Activated CD8-positive, alpha-beta memory T cell treated with anti-CD3 and anti-CD28 coated beads, Interleukin-2, amount 10 ng/mL, durations not matched to agents 7 days and 5 days (primary cell): ENCODE measurements at regions not wholly inside any gene's neighbourhood (a gene's known extent, or its start where the extent isn't known, plus 50 kb on each side); places are given as distances from the start of the nearest gene placed in this dataset.
A peak's percentile ranks its signal among the peaks of the same experiment; 100 is the strongest.
"Not testable (repeated sequence)": the region's sequence is repeated elsewhere in the genome, so short reads cannot be mapped to it uniquely, and the experiment has no call there.

ENCODE experiments used
- ATAC-seq: fragments of 150-1000 bp; cut with Tn5 transposase; one replicate; pipeline ENCODE4 v1.10.0; 2021; ENCODE audit warnings: moderate library complexity
- CTCF ChIA-PET: fragments of 350-600 bp; sonication (Branson Sonifier 250); formaldehyde crosslinking; loops from one replicate; lab custom pipeline; 2021; ENCODE audit warnings: antibody characterized with exemption; lab: Charles Lee
- DNase-seq: peaks from one replicate; pipeline ENCODE4 v3.0.0-alpha.2; 2020
- H3K27ac Mint-ChIP-seq: one replicate; pipeline ENCODE4 v1.8.0; 2021; ENCODE audit warnings: mild to moderate bottlenecking, mixed read lengths
- H3K27me3 Mint-ChIP-seq: one replicate; pipeline ENCODE4 v1.8.0; 2021; ENCODE audit warnings: mixed read lengths
- H3K36me3 Mint-ChIP-seq: one replicate; pipeline ENCODE4 v1.8.0; 2021; ENCODE audit warnings: mild to moderate bottlenecking, mixed read lengths
- H3K4me1 Mint-ChIP-seq: one replicate; pipeline ENCODE4 v1.8.0; 2021; ENCODE audit warnings: mixed read lengths
- H3K4me3 Mint-ChIP-seq: one replicate; pipeline ENCODE4 v1.8.0; 2021; ENCODE audit warnings: mild to moderate bottlenecking, moderate library complexity, mixed read lengths
- H3K9me3 Mint-ChIP-seq: one replicate; pipeline ENCODE4 v1.8.0; 2022; ENCODE audit warnings: low read depth, mixed read lengths

- no peaks in the 10 kb centered on the region for H3K4me1 Mint-ChIP-seq
- H3K27me3 Mint-ChIP-seq: no peaks in the 10 kb centered on the region
- DNase-seq: no peak
- H3K4me3 Mint-ChIP-seq: no peak overlapping the region
- no peak for ATAC-seq
- no peak overlapping the region for H3K27ac Mint-ChIP-seq
- H3K36me3 Mint-ChIP-seq: no peaks in the 10 kb centered on the region
- CTCF ChIA-PET: interaction anchor here (1.2 kb wide), 1 partner anchor 11 kb away, joined by 3 read pairs; no protein-coding TSS in a partner anchor
- H3K9me3 Mint-ChIP-seq: no peaks in the 10 kb centered on the region
Measured at GRCh38 chr3:8406479-8406878, 95.1 kb upstream of the LMCD1 start.

GRCh38 chr3:8413337-8413926 lies 88.2 kb upstream of the LMCD1 start:
- CTCF ChIA-PET: interaction anchor here (5.7 kb wide), 1 partner anchor 88 kb away, joined by 67 read pairs; no protein-coding TSS in a partner anchor
- DNase-seq (no peak), ATAC-seq (no peak)
- no peaks in the 10 kb centered on the region for H3K36me3 Mint-ChIP-seq
- no peaks in the 10 kb centered on the region for H3K4me1 Mint-ChIP-seq
- H3K4me3 Mint-ChIP-seq: no peak overlapping the region
- H3K27me3 Mint-ChIP-seq: no peaks in the 10 kb centered on the region
- no peak overlapping the region for H3K27ac Mint-ChIP-seq
- H3K9me3 Mint-ChIP-seq: no peaks in the 10 kb centered on the region

GRCh38 chr3:8416965-8417364 lies 84.7 kb upstream of the LMCD1 start:
- Mint-ChIP-seq H3K4me3 (no peak overlapping the region), H3K9me3 (no peaks in the 10 kb centered on the region), H3K4me1 (no peaks in the 10 kb centered on the region), H3K27ac (peak overlapping the region; percentile 63), H3K27me3 (no peaks in the 10 kb centered on the region), H3K36me3 (no peaks in the 10 kb centered on the region)
- no peak for DNase-seq
- ATAC-seq: no peak
- CTCF ChIA-PET: interaction anchor here (0.6 to 5.7 kb wide), 16 partner anchors 8 to 1865 kb away, joined by 3 to 67 read pairs (median 4); no protein-coding TSS in a partner anchor

- no peaks in the 10 kb centered on the region for H3K36me3 Mint-ChIP-seq
- CTCF ChIA-PET: no interaction called here
- ATAC-seq: no peak
Measured at GRCh38 chr3:8420612-8421011, 81.0 kb upstream of the LMCD1 start.

GRCh38 chr3:8421267-8421666 lies 80.4 kb upstream of the LMCD1 start:
- CTCF ChIA-PET: no interaction called here
- Mint-ChIP-seq H3K9me3 (no peaks in the 10 kb centered on the region), H3K27ac (no peak overlapping the region), H3K27me3 (no peaks in the 10 kb centered on the region), H3K4me1 (no peaks in the 10 kb centered on the region), H3K36me3 (no peaks in the 10 kb centered on the region), H3K4me3 (no peak overlapping the region)
- DNase-seq: no peak
- no peak for ATAC-seq

More at GRCh38 chr3:8420612-8421011, 81.0 kb upstream of the LMCD1 start:
- Mint-ChIP-seq H3K4me1 (no peaks in the 10 kb centered on the region), H3K9me3 (no peaks in the 10 kb centered on the region), H3K27me3 (no peaks in the 10 kb centered on the region), H3K4me3 (no peak overlapping the region), H3K27ac (no peak overlapping the region)
- no peak for DNase-seq

GRCh38 chr3:8421711-8422110 lies 79.9 kb upstream of the LMCD1 start:
- Mint-ChIP-seq H3K9me3 (no peaks in the 10 kb centered on the region), H3K36me3 (no peaks in the 10 kb centered on the region), H3K27ac (no peak overlapping the region), H3K4me3 (no peak overlapping the region), H3K4me1 (no peaks in the 10 kb centered on the region), H3K27me3 (no peaks in the 10 kb centered on the region)
- DNase-seq (no peak), ATAC-seq (no peak)
- CTCF ChIA-PET: no interaction called here

GRCh38 chr3:8423307-8423706 lies 78.3 kb upstream of the LMCD1 start:
- Mint-ChIP-seq H3K27me3 (no peaks in the 10 kb centered on the region), H3K4me1 (no peaks in the 10 kb centered on the region), H3K36me3 (no peaks in the 10 kb centered on the region), H3K27ac (no peak overlapping the region), H3K9me3 (no peaks in the 10 kb centered on the region), H3K4me3 (no peak overlapping the region)
- ATAC-seq: no peak
- CTCF ChIA-PET: interaction anchor here (0.6 to 1.4 kb wide), 2 partner anchors 19 to 513 kb away, joined by 3 to 4 read pairs; no protein-coding TSS in a partner anchor
- DNase-seq: no peak

- Mint-ChIP-seq H3K27ac (no peak overlapping the region), H3K4me3 (no peak overlapping the region), H3K4me1 (no peaks in the 10 kb centered on the region), H3K36me3 (no peaks in the 10 kb centered on the region), H3K9me3 (no peaks in the 10 kb centered on the region), H3K27me3 (no peaks in the 10 kb centered on the region)
- CTCF ChIA-PET: interaction anchor here (0.6 to 1.4 kb wide), 2 partner anchors 20 to 514 kb away, joined by 3 to 4 read pairs; no protein-coding TSS in a partner anchor
- no peak for DNase-seq
- ATAC-seq: no peak
Measured at GRCh38 chr3:8424281-8424680, 77.3 kb upstream of the LMCD1 start.

GRCh38 chr3:8436661-8437287 lies 64.8 kb upstream of the LMCD1 start:
- Mint-ChIP-seq H3K36me3 (no peaks in the 10 kb centered on the region), H3K27me3 (no peaks in the 10 kb centered on the region), H3K9me3 (no peaks in the 10 kb centered on the region), H3K27ac (no peak overlapping the region), H3K4me1 (no peaks in the 10 kb centered on the region), H3K4me3 (no peak overlapping the region)
- DNase-seq: no peak
- CTCF ChIA-PET: interaction anchor here (1.3 kb wide), 1 partner anchor 186 kb away, joined by 3 read pairs; no protein-coding TSS in a partner anchor
- no peak for ATAC-seq

- DNase-seq (no peak), ATAC-seq (no peak)
- no peak overlapping the region for H3K4me3 Mint-ChIP-seq
- CTCF ChIA-PET: no interaction called here
- H3K9me3 Mint-ChIP-seq: no peaks in the 10 kb centered on the region
- H3K4me1 Mint-ChIP-seq: no peaks in the 10 kb centered on the region
- no peak overlapping the region for H3K27ac Mint-ChIP-seq
- no peaks in the 10 kb centered on the region for H3K36me3 Mint-ChIP-seq
- no peaks in the 10 kb centered on the region for H3K27me3 Mint-ChIP-seq
Measured at GRCh38 chr3:8438507-8439079, 63.0 kb upstream of the LMCD1 start.

- CTCF ChIA-PET, H3K27ac Mint-ChIP-seq: not testable (repeated sequence)
Measured at GRCh38 chr3:8440142-8440541, 61.5 kb upstream of the LMCD1 start.

GRCh38 chr3:8441969-8442559 lies 59.6 kb upstream of the LMCD1 start:
- CTCF ChIA-PET: interaction anchor here (0.9 to 1.4 kb wide), 4 partner anchors 14 to 185 kb away, joined by 3 to 4 read pairs (median 4); no protein-coding TSS in a partner anchor
- ATAC-seq (no peak), DNase-seq (no peak)
- Mint-ChIP-seq H3K4me3 (no peak overlapping the region), H3K36me3 (no peaks in the 10 kb centered on the region), H3K9me3 (no peaks in the 10 kb centered on the region), H3K4me1 (no peaks in the 10 kb centered on the region), H3K27me3 (peaks cover 15% of the 10 kb centered on the region), H3K27ac (no peak overlapping the region)

More at GRCh38 chr3:8440142-8440541, 61.5 kb upstream of the LMCD1 start:
- not testable (repeated sequence) for H3K36me3 Mint-ChIP-seq, H3K9me3 Mint-ChIP-seq, ATAC-seq, H3K4me1 Mint-ChIP-seq, DNase-seq, H3K4me3 Mint-ChIP-seq, H3K27me3 Mint-ChIP-seq

GRCh38 chr3:8442993-8443650 lies 58.5 kb upstream of the LMCD1 start:
- no peaks in the 10 kb centered on the region for H3K36me3 Mint-ChIP-seq
- no peak overlapping the region for H3K4me3 Mint-ChIP-seq
- no peak overlapping the region for H3K27ac Mint-ChIP-seq
- H3K9me3 Mint-ChIP-seq: peaks cover 2% of the 10 kb centered on the region
- DNase-seq: no peak
- CTCF ChIA-PET: interaction anchor here (0.9 to 1.4 kb wide), 3 partner anchors 178 to 184 kb away, joined by 3 read pairs; no protein-coding TSS in a partner anchor
- H3K4me1 Mint-ChIP-seq: no peaks in the 10 kb centered on the region
- no peak for ATAC-seq
- peaks cover 15% of the 10 kb centered on the region for H3K27me3 Mint-ChIP-seq
